GM18909 (cell line): ENCODE measurements at regions not wholly inside any gene's neighbourhood (a gene's known extent, or its start where the extent isn't known, plus 50 kb on each side); places are given as distances from the start of the nearest gene placed in this dataset.
"Not testable (repeated sequence)": the region's sequence is repeated elsewhere in the genome, so short reads cannot be mapped to it uniquely, and the experiment has no call there.

ENCODE experiments used
- ATAC-seq: cut with Tn5 transposase; IDR thresholded peaks from one replicate; pipeline ENCODE4 v1.9.1; 2021; ENCODE audit warnings: mild to moderate bottlenecking; ENCODE audit not compliant: unreplicated experiment, poor library complexity

GRCh38 chr5:135163391-135163790, 129.4 kb upstream of the PITX1 start:
- no peak for ATAC-seq

- ATAC-seq, result no peak
Observed at GRCh38 chr5:135162661-135163265, 128.7 kb upstream of the PITX1 start.

- ATAC-seq, result no peak
Observed at GRCh38 chr5:135161221-135161620, 127.2 kb upstream of the PITX1 start.

- no peak for ATAC-seq
Observed at GRCh38 chr5:135160036-135160675, 126.1 kb upstream of the PITX1 start.

- no peak for ATAC-seq
Observed at GRCh38 chr5:135159626-135160025, 125.6 kb upstream of the PITX1 start.

GRCh38 chr5:135158982-135159381, 125.0 kb upstream of the PITX1 start:
- no peak for ATAC-seq

GRCh38 chr5:135158314-135158697, 124.3 kb upstream of the PITX1 start:
- no peak for ATAC-seq

- no peak for ATAC-seq
Observed at GRCh38 chr5:135157421-135158313, 123.6 kb upstream of the PITX1 start.

- no peak for ATAC-seq
Observed at GRCh38 chr5:135156715-135157404, 122.8 kb upstream of the PITX1 start.

GRCh38 chr5:135156337-135156714, 122.3 kb upstream of the PITX1 start:
- no peak for ATAC-seq

GRCh38 chr5:135155616-135156214, 121.7 kb upstream of the PITX1 start:
- ATAC-seq, result no peak

- no peak for ATAC-seq
Observed at GRCh38 chr5:135154961-135155360, 120.9 kb upstream of the PITX1 start.

- no peak for ATAC-seq
Observed at GRCh38 chr5:135154197-135154596, 120.2 kb upstream of the PITX1 start.

- no peak for ATAC-seq
Observed at GRCh38 chr5:135153661-135154060, 119.6 kb upstream of the PITX1 start.

- ATAC-seq, result no peak
Observed at GRCh38 chr5:135153259-135153658, 119.2 kb upstream of the PITX1 start.

- ATAC-seq, result not testable (repeated sequence)
Observed at GRCh38 chr5:135151660-135152059, 117.6 kb upstream of the PITX1 start.

- no peak for ATAC-seq
Observed at GRCh38 chr5:135151256-135151655, 117.2 kb upstream of the PITX1 start.

- ATAC-seq, result no peak
Observed at GRCh38 chr5:135150767-135151166, 116.7 kb upstream of the PITX1 start.

- no peak for ATAC-seq
Observed at GRCh38 chr5:135149956-135150723, 116.1 kb upstream of the PITX1 start.
